IMR-90 (cell line): ENCODE measurements at regions not wholly inside any gene's neighbourhood (a gene's known extent, or its start where the extent isn't known, plus 50 kb on each side); places are given as distances from the start of the nearest gene placed in this dataset.

Experiments used
- ATAC-seq: fragments of 200-7000 bp; cut with Tn5 transposase; 2 replicates; pipeline ENCODE4 v1.9.1; 2020; ENCODE audit warnings: low read depth, mild to moderate bottlenecking, moderate library complexity
- BruUV-seq: library from RNA; stranded (reverse); fragments of 400-500 nt; replicated peaks from 2 replicates; lab custom pipeline; 2021; lab: Mats Ljungman, UMichigan
- CTCF ChIA-PET: fragments of 300-600 bp; formaldehyde crosslinking; extraction: SDS; loops from one replicate; lab custom pipeline; 2021; ENCODE audit warnings: antibody characterized with exemption; lab: Yijun Ruan, JAX
- POLR2A ChIA-PET: fragments of 300-600 bp; sonication (Branson Sonifier 250); formaldehyde crosslinking; loops from one replicate; lab custom pipeline; 2022; ENCODE audit warnings: antibody characterized with exemption; ENCODE audit not compliant: unreplicated experiment; lab: Charles Lee
- DNase-seq: peaks from one replicate; pipeline ENCODE4 v3.0.0; 2013
- H2AFZ ChIP-seq: replicated peaks from 2 replicates; pipeline ENCODE3; 2013; ENCODE audit warnings: low read length, mild to moderate bottlenecking; ENCODE audit not compliant: poor library complexity
- H2AK5ac ChIP-seq: 2 replicates; pipeline ENCODE4 v1.6.1; 2013; ENCODE audit warnings: low read depth, low read length, inconsistent platforms
- H2AK9ac ChIP-seq: replicated peaks from 2 replicates; pipeline ENCODE3; 2013; ENCODE audit warnings: mild to moderate bottlenecking, low read depth, low read length, moderate library complexity; ENCODE audit not compliant: poor library complexity
- H2BK120ac ChIP-seq: 2 replicates; pipeline ENCODE4 v1.6.1; 2013; ENCODE audit warnings: low read depth, low read length, inconsistent platforms
- H2BK15ac ChIP-seq: 3 replicates; pipeline ENCODE4 v1.6.1; 2013; ENCODE audit warnings: low read depth, low read length, inconsistent platforms
- H2BK20ac ChIP-seq: 2 replicates; pipeline ENCODE4 v1.6.1; 2013; ENCODE audit warnings: low read depth, mild to moderate bottlenecking, inconsistent platforms, low read length, moderate library complexity
- H2BK5ac ChIP-seq: 2 replicates; pipeline ENCODE4 v1.6.1; 2013; ENCODE audit warnings: mild to moderate bottlenecking, low read depth, low read length, inconsistent platforms; ENCODE audit not compliant: poor library complexity, severe bottlenecking
- H3K14ac ChIP-seq: replicated peaks from 2 replicates; pipeline ENCODE4 v1.6.1; 2013; ENCODE audit warnings: low read depth, low read length, inconsistent platforms
- H3K18ac ChIP-seq: 2 replicates; pipeline ENCODE4 v1.6.1; 2013; ENCODE audit warnings: low read depth, low read length, control low read depth
- H3K23ac ChIP-seq: 2 replicates; pipeline ENCODE4 v1.6.1; 2013; ENCODE audit warnings: low read depth, low read length, inconsistent platforms
- H3K27ac ChIP-seq: 2 replicates; pipeline ENCODE4 v1.5.1; 2013; ENCODE audit warnings: mild to moderate bottlenecking, control low read depth, low read length; ENCODE audit not compliant: insufficient read depth
- H3K27me3 ChIP-seq: 2 replicates; pipeline ENCODE4 v1.6.1; 2013; ENCODE audit warnings: low read length; ENCODE audit not compliant: control insufficient read depth, insufficient read depth
- H3K36me3 ChIP-seq: 2 replicates; pipeline ENCODE4 v1.6.1; 2013; ENCODE audit warnings: low read length, mixed read lengths; ENCODE audit not compliant: control insufficient read depth, insufficient read depth
- H3K4ac ChIP-seq: 2 replicates; pipeline ENCODE4 v1.6.1; 2013; ENCODE audit warnings: low read depth, low read length, inconsistent platforms
- H3K4me1 ChIP-seq: 2 replicates; pipeline ENCODE4 v1.6.1; 2013; ENCODE audit warnings: low read length, mixed read lengths; ENCODE audit not compliant: control insufficient read depth, insufficient read depth
- H3K4me2 ChIP-seq: 2 replicates; pipeline ENCODE4 v1.6.1; 2013; ENCODE audit warnings: low read depth, mild to moderate bottlenecking, control low read depth, low read length, moderate library complexity
- H3K4me3 ChIP-seq: 2 replicates; pipeline ENCODE4 v1.5.1; 2013; ENCODE audit warnings: low read depth, mild to moderate bottlenecking, control low read depth, low read length, moderate library complexity; ENCODE audit not compliant: insufficient read depth
- H3K56ac ChIP-seq: 2 replicates; pipeline ENCODE4 v1.6.1; 2013; ENCODE audit warnings: low read length, inconsistent platforms; ENCODE audit not compliant: insufficient read depth; ENCODE audit errors: extremely low read depth
- H3K79me1 ChIP-seq, 2 experiments: 2 replicates each; pipeline ENCODE4 v1.6.1; 2013; ENCODE audit warnings: low read length in 2 of 2, inconsistent platforms in 1 of 2, low read depth in 1 of 2
- H3K9ac ChIP-seq: 2 replicates; pipeline ENCODE4 v1.6.1; 2013; ENCODE audit warnings: low read depth, low read length, control low read depth
- H3K9me1 ChIP-seq: 2 replicates; pipeline ENCODE4 v1.6.1; 2013; ENCODE audit warnings: low read length, inconsistent platforms; ENCODE audit not compliant: insufficient read depth
- H3K9me3 ChIP-seq: 2 replicates; pipeline ENCODE4 v1.6.1; 2013; ENCODE audit warnings: low read length; ENCODE audit not compliant: control insufficient read depth, insufficient read depth
- H4K20me1 ChIP-seq: 2 replicates; pipeline ENCODE4 v1.6.1; 2013; ENCODE audit warnings: low read length, inconsistent platforms; ENCODE audit not compliant: insufficient read depth
- H4K5ac ChIP-seq: 2 replicates; pipeline ENCODE4 v1.6.1; 2013; ENCODE audit warnings: mild to moderate bottlenecking, low read depth, low read length, control low read depth
- H4K8ac ChIP-seq, 2 experiments: 2 replicates each; pipeline ENCODE4 v1.6.1; 2013; ENCODE audit warnings: low read depth in 2 of 2, low read length in 2 of 2, control low read depth in 1 of 2, inconsistent platforms in 1 of 2
- H4K91ac ChIP-seq: 2 replicates; pipeline ENCODE4 v1.6.1; 2013; ENCODE audit warnings: low read depth, low read length, inconsistent platforms; ENCODE audit not compliant: insufficient read depth
- BHLHE40 ChIP-seq: fragments of 150-350 bp; IDR thresholded peaks from 2 replicates; pipeline ENCODE4 v1.6.1; 2016; ENCODE audit warnings: mild to moderate bottlenecking, low read depth, low read length
- CEBPB ChIP-seq: IDR thresholded peaks from 2 replicates; pipeline ENCODE4 v1.6.1; 2012; ENCODE audit warnings: low read depth, low read length, improper control_type of control experiment
- CHD1 ChIP-seq: IDR thresholded peaks from 2 replicates; pipeline ENCODE4 v1.6.1; 2012; ENCODE audit warnings: low read depth, low read length, improper control_type of control experiment
- CTCF ChIP-seq: conservative IDR thresholded peaks from 2 replicates; pipeline ENCODE4 v1.5.1; 2012; ENCODE audit warnings: mild to moderate bottlenecking, low read depth, low read length, improper control_type of control experiment
- ELK1 ChIP-seq: fragments of 150-350 bp; IDR thresholded peaks from 2 replicates; pipeline ENCODE4 v1.6.1; 2016; ENCODE audit warnings: low read depth, mild to moderate bottlenecking, low read length, moderate library complexity, borderline replicate concordance
- FOS ChIP-seq: fragments of 150-350 bp; IDR thresholded peaks from 2 replicates; pipeline ENCODE4 v1.6.1; 2016; ENCODE audit warnings: low read depth, low read length
- MAFK ChIP-seq: IDR thresholded peaks from 2 replicates; pipeline ENCODE4 v1.6.1; 2012; ENCODE audit warnings: low read depth, low read length, improper control_type of control experiment
- MAZ ChIP-seq: IDR thresholded peaks from 2 replicates; pipeline ENCODE4 v1.6.1; 2012; ENCODE audit warnings: low read depth, mild to moderate bottlenecking, low read length, improper control_type of control experiment, moderate library complexity, borderline replicate concordance
- MXI1 ChIP-seq: IDR thresholded peaks from 2 replicates; pipeline ENCODE4 v1.6.1; 2012; ENCODE audit warnings: low read depth, mild to moderate bottlenecking, low read length, moderate library complexity, borderline replicate concordance
- NFE2L2 ChIP-seq: fragments of 150-350 bp; IDR thresholded peaks from 2 replicates; pipeline ENCODE4 v1.6.1; 2016; ENCODE audit warnings: low read depth, mild to moderate bottlenecking, low read length
- POLR2A ChIP-seq: IDR thresholded peaks from 2 replicates; pipeline ENCODE4 v1.6.1; 2012; ENCODE audit warnings: mild to moderate bottlenecking, low read depth, low read length
- RAD21 ChIP-seq: IDR thresholded peaks from 2 replicates; pipeline ENCODE4 v1.6.1; 2012; ENCODE audit warnings: low read length, improper control_type of control experiment
- RCOR1 ChIP-seq: IDR thresholded peaks from 2 replicates; pipeline ENCODE4 v1.6.1; 2012; ENCODE audit warnings: mild to moderate bottlenecking, low read length, improper control_type of control experiment; ENCODE audit not compliant: insufficient replicate concordance
- RFX5 ChIP-seq: IDR thresholded peaks from 2 replicates; pipeline ENCODE4 v1.8.0; 2012; ENCODE audit warnings: low read depth, mild to moderate bottlenecking, low read length, moderate library complexity
- SMC3 ChIP-seq: fragments of 150-350 bp; IDR thresholded peaks from 2 replicates; pipeline ENCODE4 v1.6.1; 2016; ENCODE audit warnings: low read depth, mild to moderate bottlenecking, antibody characterized with exemption, low read length, moderate library complexity
- USF2 ChIP-seq: fragments of 150-350 bp; IDR thresholded peaks from 2 replicates; pipeline ENCODE4 v1.6.1; 2017; ENCODE audit warnings: mild to moderate bottlenecking, antibody characterized with exemption, low read length, low read depth
- WGBS, 2 experiments: methylation state at CpG; one replicate each; pipeline versions ENCODE4 v1.1.5 to v1.1.7; 2013; ENCODE audit warnings: missing lambda C conversion rate in 2 of 2; ENCODE audit not compliant: insufficient read length in 1 of 2; ENCODE audit errors: extremely low coverage in 2 of 2; 5-methylcytosine and 5-hydroxymethylcytosine counted together
- dilution Hi-C: fragments of 300-500 bp; cut with HindIII; formaldehyde crosslinking; loops from one replicate; pipeline ENCODE4 v1.14.3; 2018; ENCODE audit warnings: low sequenced_read_pairs; ENCODE audit not compliant: unreplicated experiment
- in situ Hi-C: fragments of 300-500 bp; cut with MboI; formaldehyde crosslinking; loops from 3 replicates; pipeline ENCODE4 v1.14.3; 2019; ENCODE audit warnings: low sequenced_read_pairs, inconsistent platforms, mixed read lengths
- intact Hi-C: fragments of 100-400 bp; cut with micrococcal nuclease; formaldehyde crosslinking; loops from 2 replicates; pipeline ENCODE4 v1.10.0; 2022

- DNase-seq (no peak), ATAC-seq (no peak)
- no peak overlapping the region for H4K5ac ChIP-seq
- H3K18ac ChIP-seq, result no peak overlapping the region
- H3K9me1 ChIP-seq, result no peaks in the 10 kb centered on the region
- H3K27ac ChIP-seq, result no peak overlapping the region
- BruUV-seq, result no TSS peak
- no peak overlapping the region for H3K23ac ChIP-seq
- no peaks in the 10 kb centered on the region for H3K79me1 ChIP-seq
- H3K4ac ChIP-seq, result no peak overlapping the region
- no peak overlapping the region for H4K91ac ChIP-seq
- no peak overlapping the region for H2AK9ac ChIP-seq
- H2BK20ac ChIP-seq, result no peak overlapping the region
- no peak overlapping the region for H3K56ac ChIP-seq
- no peaks in the 10 kb centered on the region for H4K20me1 ChIP-seq
- H3K9me3 ChIP-seq, result peaks cover 15% of the 10 kb centered on the region
- no peak overlapping the region for H2BK120ac ChIP-seq
- dilution Hi-C loops, result no loop called here
- no peaks in the 10 kb centered on the region for H3K4me1 ChIP-seq
- TF ChIP-seq MAFK, result no peak
- no peak for TF ChIP-seq SMC3
- no peak for TF ChIP-seq NFE2L2
- no peak for TF ChIP-seq POLR2A
- TF ChIP-seq FOS, result no peak
- no peak for TF ChIP-seq RAD21
- no peak for TF ChIP-seq RCOR1
- no peak for TF ChIP-seq CTCF
- TF ChIP-seq BHLHE40, result no peak
- no peak for TF ChIP-seq RFX5
- no peak for TF ChIP-seq ELK1
- TF ChIP-seq CHD1, result no peak
- TF ChIP-seq MXI1, result no peak
- no peak for TF ChIP-seq MAZ
- no peak for TF ChIP-seq CEBPB
- no peak for TF ChIP-seq USF2
- ChIA-PET POLR2A (no interaction called here), CTCF (no interaction called here)
- no peaks in the 10 kb centered on the region for H3K36me3 ChIP-seq
- no peak overlapping the region for H2AFZ ChIP-seq
- no CpG with 5 or more reads among the region's 3 CpGs for WGBS, 2 experiments
- no peak overlapping the region for H4K8ac ChIP-seq
- no peak overlapping the region for H2BK15ac ChIP-seq
- no peak overlapping the region for H2BK5ac ChIP-seq
- no peaks in the 10 kb centered on the region for H3K27me3 ChIP-seq
- no peak overlapping the region for H2AK5ac ChIP-seq
- no peak overlapping the region for H3K4me3 ChIP-seq
- no peak overlapping the region for H3K9ac ChIP-seq
- no peak overlapping the region for H3K4me2 ChIP-seq
- in situ Hi-C loops, result no loop called here
- intact Hi-C loops, result no loop called here
- H3K14ac ChIP-seq, result no peak overlapping the region
These were observed 54.1 kb upstream of the ATP10B start for GRCh38 chr5:160906090-160906489.
